ENCODE measurements at regions not wholly inside any gene's neighbourhood (a gene's known extent, or its start where the extent isn't known, plus 50 kb on each side); places are given as distances from the start of the nearest gene placed in this dataset.

GRCh38 chr16:88297178-88297720 is 85.5 kb upstream of the ZNF469 start:
- Histone ChIP-seq H3K4me3 (ENCODE audit: low read depth in 1 of 5, low read length in 5 of 5) (no peak overlapping the region), H3K9me3 (ENCODE audit: control insufficient read depth in 5 of 5, low read length in 5 of 5) (no peaks in the 10 kb centered on the region), H3K27ac (ENCODE audit: low read depth, low read length) (no peak overlapping the region), H3K4me1 (ENCODE audit: control insufficient read depth in 5 of 5, insufficient read depth in 5 of 5, low read length in 5 of 5) (peaks cover 0 to 3% (median 0%) of the 10 kb centered on the region in 5 donors), H3K36me3 (ENCODE audit: control insufficient read depth in 5 of 5, insufficient read depth in 5 of 5, low read length in 5 of 5) (no peaks in the 10 kb centered on the region), H3K9ac (ENCODE audit: low read length in 5 of 5) (no peak overlapping the region), H3K27me3 (ENCODE audit: control insufficient read depth in 5 of 5, insufficient read depth in 4 of 5, low read length in 5 of 5) (peaks cover 9 to 38% (median 22%) of the 10 kb centered on the region in 5 donors)

- H3K4me3 ChIP-seq (ENCODE audit: low read depth in 1 of 5, low read length in 5 of 5) = no peak overlapping the region
- no peak overlapping the region for H3K9ac ChIP-seq (ENCODE audit: low read length in 5 of 5)
- no peak overlapping the region for H3K27ac ChIP-seq (ENCODE audit: low read depth, low read length)
- peaks cover 0 to 3% (median 0%) of the 10 kb centered on the region in 5 donors for H3K4me1 ChIP-seq (ENCODE audit: control insufficient read depth in 5 of 5, insufficient read depth in 5 of 5, low read length in 5 of 5)
- H3K36me3 ChIP-seq (ENCODE audit: control insufficient read depth in 5 of 5, insufficient read depth in 5 of 5, low read length in 5 of 5) = no peaks in the 10 kb centered on the region
- H3K27me3 ChIP-seq (ENCODE audit: control insufficient read depth in 5 of 5, insufficient read depth in 4 of 5, low read length in 5 of 5) = peaks cover 9 to 37% (median 22%) of the 10 kb centered on the region in 5 donors
- peaks cover 0 to 7% (median 0%) of the 10 kb centered on the region in 5 donors for H3K9me3 ChIP-seq (ENCODE audit: control insufficient read depth in 5 of 5, low read length in 5 of 5)
These were observed 84.5 kb upstream of the ZNF469 start for GRCh38 chr16:88298181-88298832.

GRCh38 chr16:88298833-88299745 is 83.7 kb upstream of the ZNF469 start:
- Histone ChIP-seq H3K36me3 (ENCODE audit: control insufficient read depth in 5 of 5, insufficient read depth in 5 of 5, low read length in 5 of 5) (no peaks in the 10 kb centered on the region), H3K9ac (ENCODE audit: low read length in 5 of 5) (no peak overlapping the region), H3K4me1 (ENCODE audit: control insufficient read depth in 5 of 5, insufficient read depth in 5 of 5, low read length in 5 of 5) (peaks cover 0 to 5% (median 0%) of the 10 kb centered on the region in 5 donors), H3K27me3 (ENCODE audit: control insufficient read depth in 5 of 5, insufficient read depth in 4 of 5, low read length in 5 of 5) (peaks cover 5 to 34% (median 23%) of the 10 kb centered on the region in 5 donors), H3K9me3 (ENCODE audit: control insufficient read depth in 5 of 5, low read length in 5 of 5) (peaks cover 0 to 7% (median 0%) of the 10 kb centered on the region in 5 donors), H3K4me3 (ENCODE audit: low read depth in 1 of 5, low read length in 5 of 5) (no peak overlapping the region), H3K27ac (ENCODE audit: low read depth, low read length) (no peak overlapping the region)

- H3K27ac ChIP-seq (ENCODE audit: low read depth, low read length) = no peak overlapping the region
- H3K27me3 ChIP-seq (ENCODE audit: control insufficient read depth in 5 of 5, insufficient read depth in 4 of 5, low read length in 5 of 5) = peaks cover 4 to 27% (median 23%) of the 10 kb centered on the region in 5 donors
- no peak overlapping the region for H3K4me3 ChIP-seq (ENCODE audit: low read depth in 1 of 5, low read length in 5 of 5)
- peaks cover 0 to 13% (median 0%) of the 10 kb centered on the region in 5 donors for H3K4me1 ChIP-seq (ENCODE audit: control insufficient read depth in 5 of 5, insufficient read depth in 5 of 5, low read length in 5 of 5)
- no peaks in the 10 kb centered on the region for H3K36me3 ChIP-seq (ENCODE audit: control insufficient read depth in 5 of 5, insufficient read depth in 5 of 5, low read length in 5 of 5)
- H3K9me3 ChIP-seq (ENCODE audit: control insufficient read depth in 5 of 5, low read length in 5 of 5) = peaks cover 0 to 7% (median 0%) of the 10 kb centered on the region in 5 donors
- H3K9ac ChIP-seq (ENCODE audit: low read length in 5 of 5) = no peak overlapping the region
These were observed 82.9 kb upstream of the ZNF469 start for GRCh38 chr16:88299751-88300462.

GRCh38 chr16:88300463-88300835 is 82.3 kb upstream of the ZNF469 start:
- Histone ChIP-seq H3K9ac (ENCODE audit: low read length in 5 of 5) (no peak overlapping the region), H3K27ac (ENCODE audit: low read depth, low read length) (no peak overlapping the region), H3K4me1 (ENCODE audit: control insufficient read depth in 5 of 5, insufficient read depth in 5 of 5, low read length in 5 of 5) (peaks cover 0 to 19% (median 0%) of the 10 kb centered on the region in 5 donors), H3K4me3 (ENCODE audit: low read depth in 1 of 5, low read length in 5 of 5) (no peak overlapping the region), H3K9me3 (ENCODE audit: control insufficient read depth in 5 of 5, low read length in 5 of 5) (peaks cover 0 to 7% (median 0%) of the 10 kb centered on the region in 5 donors), H3K27me3 (ENCODE audit: control insufficient read depth in 5 of 5, insufficient read depth in 4 of 5, low read length in 5 of 5) (peaks cover 4 to 25% (median 23%) of the 10 kb centered on the region in 5 donors), H3K36me3 (ENCODE audit: control insufficient read depth in 5 of 5, insufficient read depth in 5 of 5, low read length in 5 of 5) (no peaks in the 10 kb centered on the region)

- Histone ChIP-seq H3K4me3 (ENCODE audit: low read depth in 1 of 5, low read length in 5 of 5) (no peak overlapping the region), H3K27me3 (ENCODE audit: control insufficient read depth in 5 of 5, insufficient read depth in 4 of 5, low read length in 5 of 5) (peaks cover 4 to 23% (median 16%) of the 10 kb centered on the region in 5 donors)
These were observed 81.3 kb upstream of the ZNF469 start for GRCh38 chr16:88301431-88301830.

GRCh38 chr16:88301886-88302285 is 80.9 kb upstream of the ZNF469 start:
- Histone ChIP-seq H3K4me3 (ENCODE audit: low read depth in 1 of 5, low read length in 5 of 5) (no peak overlapping the region), H3K4me1 (ENCODE audit: control insufficient read depth in 5 of 5, insufficient read depth in 5 of 5, low read length in 5 of 5) (peaks cover 0 to 27% (median 4%) of the 10 kb centered on the region in 5 donors), H3K9me3 (ENCODE audit: control insufficient read depth in 5 of 5, low read length in 5 of 5) (peaks cover 0 to 7% (median 0%) of the 10 kb centered on the region in 5 donors), H3K9ac (ENCODE audit: low read length in 5 of 5) (no peak overlapping the region), H3K36me3 (ENCODE audit: control insufficient read depth in 5 of 5, insufficient read depth in 5 of 5, low read length in 5 of 5) (no peaks in the 10 kb centered on the region), H3K27me3 (ENCODE audit: control insufficient read depth in 5 of 5, insufficient read depth in 4 of 5, low read length in 5 of 5) (peaks cover 4 to 23% (median 13%) of the 10 kb centered on the region in 5 donors), H3K27ac (ENCODE audit: low read depth, low read length) (no peak overlapping the region)

More at GRCh38 chr16:88301431-88301830, 81.3 kb upstream of the ZNF469 start:
- Histone ChIP-seq H3K9me3 (ENCODE audit: control insufficient read depth in 5 of 5, low read length in 5 of 5) (peaks cover 0 to 7% (median 0%) of the 10 kb centered on the region in 5 donors), H3K9ac (ENCODE audit: low read length in 5 of 5) (no peak overlapping the region), H3K36me3 (ENCODE audit: control insufficient read depth in 5 of 5, insufficient read depth in 5 of 5, low read length in 5 of 5) (no peaks in the 10 kb centered on the region), H3K27ac (ENCODE audit: low read depth, low read length) (no peak overlapping the region), H3K4me1 (ENCODE audit: control insufficient read depth in 5 of 5, insufficient read depth in 5 of 5, low read length in 5 of 5) (peaks cover 0 to 22% (median 0%) of the 10 kb centered on the region in 5 donors)

- H3K36me3 ChIP-seq (ENCODE audit: control insufficient read depth in 5 of 5, insufficient read depth in 5 of 5, low read length in 5 of 5) = no peaks in the 10 kb centered on the region
- H3K4me3 ChIP-seq (ENCODE audit: low read depth in 1 of 5, low read length in 5 of 5) = no peak overlapping the region
- H3K9me3 ChIP-seq (ENCODE audit: control insufficient read depth in 5 of 5, low read length in 5 of 5) = peaks cover 0 to 7% (median 0%) of the 10 kb centered on the region in 5 donors
- no peak overlapping the region for H3K9ac ChIP-seq (ENCODE audit: low read length in 5 of 5)
- peaks cover 4 to 20% (median 7%) of the 10 kb centered on the region in 5 donors for H3K27me3 ChIP-seq (ENCODE audit: control insufficient read depth in 5 of 5, insufficient read depth in 4 of 5, low read length in 5 of 5)
- peaks cover 0 to 33% (median 11%) of the 10 kb centered on the region in 5 donors for H3K4me1 ChIP-seq (ENCODE audit: control insufficient read depth in 5 of 5, insufficient read depth in 5 of 5, low read length in 5 of 5)
- no peak overlapping the region for H3K27ac ChIP-seq (ENCODE audit: low read depth, low read length)
These were observed 80.1 kb upstream of the ZNF469 start for GRCh38 chr16:88302666-88303065.

GRCh38 chr16:88303405-88303804 is 79.4 kb upstream of the ZNF469 start:
- peaks cover 0 to 20% (median 7%) of the 10 kb centered on the region in 5 donors for H3K27me3 ChIP-seq (ENCODE audit: control insufficient read depth in 5 of 5, insufficient read depth in 4 of 5, low read length in 5 of 5)
- H3K4me3 ChIP-seq (ENCODE audit: low read depth in 1 of 5, low read length in 5 of 5) = no peak overlapping the region
- H3K27ac ChIP-seq (ENCODE audit: low read depth, low read length) = no peak overlapping the region
- peaks cover 0 to 7% (median 4%) of the 10 kb centered on the region in 5 donors for H3K9me3 ChIP-seq (ENCODE audit: control insufficient read depth in 5 of 5, low read length in 5 of 5)
- peaks cover 0 to 33% (median 11%) of the 10 kb centered on the region in 5 donors for H3K4me1 ChIP-seq (ENCODE audit: control insufficient read depth in 5 of 5, insufficient read depth in 5 of 5, low read length in 5 of 5)
- H3K9ac ChIP-seq (ENCODE audit: low read length in 5 of 5) = no peak overlapping the region
- H3K36me3 ChIP-seq (ENCODE audit: control insufficient read depth in 5 of 5, insufficient read depth in 5 of 5, low read length in 5 of 5) = no peaks in the 10 kb centered on the region

Measured in subcutaneous abdominal adipose tissue (tissue), 5 donors.